Neural cell (in vitro differentiated cells): ENCODE measurements at regions not wholly inside any gene's neighbourhood (a gene's known extent, or its start where the extent isn't known, plus 50 kb on each side); places are given as distances from the start of the nearest gene placed in this dataset.

Experiments used
- H2AFZ ChIP-seq: fragments of 200-600, 300-800 bp; sonication (generic), shearing (Covaris generic); 2 replicates; pipeline ENCODE4 v1.6.0; 2014; ENCODE audit warnings: low read depth, mild to moderate bottlenecking, antibody characterized with exemption, low read length, moderate library complexity
- H3F3A ChIP-seq: fragments of 200-600 bp; shearing (Covaris generic); 2 replicates; pipeline ENCODE4 v1.6.1; 2016; ENCODE audit warnings: mild to moderate bottlenecking, moderate library complexity, mixed read lengths, antibody characterized with exemption, low read length; ENCODE audit not compliant: insufficient read depth, poor library complexity, severe bottlenecking
- H3K27ac ChIP-seq: fragments of 200-600, 300-800 bp; sonication (generic), shearing (Covaris generic); 2 replicates; pipeline ENCODE4 v1.5.1; 2014; ENCODE audit warnings: mild to moderate bottlenecking, low read length, moderate library complexity
- H3K27me3 ChIP-seq: fragments of 300-800, 200-600 bp; sonication (generic), shearing (Covaris generic); 2 replicates; pipeline ENCODE4 v1.6.0; 2014; ENCODE audit warnings: mild to moderate bottlenecking, low read depth, low read length, moderate library complexity; ENCODE audit not compliant: insufficient read depth
- H3K36me3 ChIP-seq: fragments of 300-800, 200-600 bp; sonication (generic), shearing (Covaris generic); 2 replicates; pipeline ENCODE4 v1.5.1; 2014; ENCODE audit warnings: mild to moderate bottlenecking, antibody characterized with exemption, low read length, moderate library complexity; ENCODE audit not compliant: insufficient read depth
- H3K4me2 ChIP-seq: fragments of 300-800, 200-600 bp; sonication (generic), shearing (Covaris generic); 2 replicates; pipeline ENCODE4 v1.6.0; 2014; ENCODE audit warnings: mild to moderate bottlenecking, low read length
- H3K4me3 ChIP-seq: fragments of 300-800, 200-600 bp; sonication (generic), shearing (Covaris generic); 2 replicates; pipeline ENCODE4 v1.5.1; 2014; ENCODE audit warnings: mild to moderate bottlenecking, low read length, moderate library complexity
- H3K79me2 ChIP-seq: fragments of 200-600 bp; shearing (Covaris generic); replicated peaks from 2 replicates; pipeline ENCODE4 v1.6.0; 2014; ENCODE audit warnings: mild to moderate bottlenecking, low read length, moderate library complexity; ENCODE audit not compliant: insufficient read depth
- H3K9ac ChIP-seq: fragments of 300-800, 200-600 bp; sonication (generic), shearing (Covaris generic); 2 replicates; pipeline ENCODE4 v1.6.1; 2016; ENCODE audit warnings: mild to moderate bottlenecking, low read length, mixed read lengths
- H3K9me2 ChIP-seq: fragments of 200-600 bp; shearing (Covaris generic); 2 replicates; pipeline ENCODE4 v1.6.1; 2016; ENCODE audit warnings: mild to moderate bottlenecking, low read length, mixed read lengths; ENCODE audit not compliant: insufficient read depth
- H3K9me3 ChIP-seq: fragments of 200-600, 300-800 bp; sonication (generic), shearing (Covaris generic); 2 replicates; pipeline ENCODE4 v1.6.1; 2016; ENCODE audit warnings: mild to moderate bottlenecking, mixed run types, low read length, moderate library complexity, mixed read lengths
- H4K20me1 ChIP-seq: fragments of 200-600 bp; shearing (Covaris generic); 2 replicates; pipeline ENCODE4 v1.6.1; 2016; ENCODE audit warnings: mild to moderate bottlenecking, mixed run types; ENCODE audit not compliant: insufficient read depth
- CTCF ChIP-seq: fragments of 450-650 bp; IDR thresholded peaks from 2 replicates; pipeline ENCODE4 v1.5.1; 2014; ENCODE audit warnings: antibody characterized with exemption, mild to moderate bottlenecking, moderate library complexity; ENCODE audit not compliant: poor library complexity, severe bottlenecking
- EP300 ChIP-seq: fragments of 450-650 bp; conservative IDR thresholded peaks from 2 replicates; pipeline ENCODE4 v1.6.1; 2014; ENCODE audit warnings: antibody characterized with exemption, mild to moderate bottlenecking, moderate library complexity; ENCODE audit not compliant: poor library complexity, severe bottlenecking
- EZH2 ChIP-seq: fragments of 200-600, 300-800 bp; shearing (Covaris generic), sonication (generic); IDR thresholded peaks from 2 replicates; pipeline ENCODE4 v1.6.1; 2014; ENCODE audit warnings: antibody characterized with exemption, low read length, borderline replicate concordance, mild to moderate bottlenecking; ENCODE audit not compliant: insufficient read depth, poor library complexity, severe bottlenecking
- MXI1 ChIP-seq: fragments of 450-650 bp; conservative IDR thresholded peaks from 2 replicates; pipeline ENCODE4 v1.6.1; 2014; ENCODE audit warnings: antibody characterized with exemption, mild to moderate bottlenecking; ENCODE audit not compliant: poor library complexity, severe bottlenecking
- POLR2AphosphoS5 ChIP-seq: IDR thresholded peaks from 2 replicates; pipeline ENCODE4 v1.6.1; 2012
- RAD21 ChIP-seq: fragments of 450-650 bp; conservative IDR thresholded peaks from 2 replicates; pipeline ENCODE4 v1.6.1; 2014; ENCODE audit warnings: antibody characterized with exemption, mild to moderate bottlenecking, moderate library complexity
- REST ChIP-seq: IDR thresholded peaks from 2 replicates; pipeline ENCODE4 v1.6.1; 2012; ENCODE audit warnings: borderline replicate concordance
- SMC3 ChIP-seq: fragments of 450-650 bp; conservative IDR thresholded peaks from 2 replicates; pipeline ENCODE4 v1.6.1; 2014; ENCODE audit warnings: antibody characterized with exemption, mild to moderate bottlenecking, moderate library complexity; ENCODE audit not compliant: poor library complexity
- TAF1 ChIP-seq: IDR thresholded peaks from 2 replicates; pipeline ENCODE4 v1.6.1; 2012; ENCODE audit warnings: low read depth

GRCh38 chr10:69736886-69737641 is 64.6 kb upstream of the COL13A1 start:
- Histone ChIP-seq H4K20me1 (no peaks in the 10 kb centered on the region), H3K27ac (no peak overlapping the region), H3K9me2 (no peaks in the 10 kb centered on the region), H3K4me2 (no peak overlapping the region), H3K9ac (no peak overlapping the region), H3K36me3 (no peaks in the 10 kb centered on the region), H3K4me3 (no peak overlapping the region), H3K79me2 (no peaks in the 10 kb centered on the region), H3K9me3 (no peaks in the 10 kb centered on the region), H3F3A (no peaks in the 10 kb centered on the region), H3K27me3 (no peaks in the 10 kb centered on the region), H2AFZ (no peak overlapping the region)
- TF ChIP-seq POLR2AphosphoS5 (no peak), EP300 (no peak), SMC3 (no peak), RAD21 (no peak), CTCF (no peak), MXI1 (no peak), TAF1 (no peak), REST (no peak), EZH2 (no peak)

- H3K9me3 ChIP-seq = no peaks in the 10 kb centered on the region
These were observed 63.6 kb upstream of the COL13A1 start for GRCh38 chr10:69738071-69738470.

More at GRCh38 chr10:69738071-69738470, 63.6 kb upstream of the COL13A1 start:
- Histone ChIP-seq H4K20me1 (no peaks in the 10 kb centered on the region), H3K36me3 (no peaks in the 10 kb centered on the region), H3F3A (no peaks in the 10 kb centered on the region), H3K27me3 (no peaks in the 10 kb centered on the region), H3K27ac (no peak overlapping the region), H3K79me2 (no peaks in the 10 kb centered on the region), H2AFZ (no peak overlapping the region), H3K9me2 (no peaks in the 10 kb centered on the region), H3K4me2 (no peak overlapping the region), H3K9ac (no peak overlapping the region), H3K4me3 (no peak overlapping the region)
- TF ChIP-seq MXI1 (no peak), RAD21 (no peak)
